OCI-LY3 (cell line): ENCODE measurements at regions not wholly inside any gene's neighbourhood (a gene's known extent, or its start where the extent isn't known, plus 50 kb on each side); places are given as distances from the start of the nearest gene placed in this dataset.

Experiments
- EZH2phosphoT487 ChIP-seq: fragments of 200-600 bp; shearing (Covaris generic); IDR thresholded peaks from 2 replicates; pipeline ENCODE4 v1.6.1; 2018; ENCODE audit warnings: antibody characterized with exemption, mixed run types, low read depth
- TF ChIP-seq, protein P1 (sequence below): fragments of 200-600, 300-600 bp; sonication (generic); IDR thresholded peaks from 2 replicates; pipeline ENCODE4 v1.5.1; 2014; ENCODE audit warnings: antibody characterized with exemption, low read length, low read depth

DNA sequence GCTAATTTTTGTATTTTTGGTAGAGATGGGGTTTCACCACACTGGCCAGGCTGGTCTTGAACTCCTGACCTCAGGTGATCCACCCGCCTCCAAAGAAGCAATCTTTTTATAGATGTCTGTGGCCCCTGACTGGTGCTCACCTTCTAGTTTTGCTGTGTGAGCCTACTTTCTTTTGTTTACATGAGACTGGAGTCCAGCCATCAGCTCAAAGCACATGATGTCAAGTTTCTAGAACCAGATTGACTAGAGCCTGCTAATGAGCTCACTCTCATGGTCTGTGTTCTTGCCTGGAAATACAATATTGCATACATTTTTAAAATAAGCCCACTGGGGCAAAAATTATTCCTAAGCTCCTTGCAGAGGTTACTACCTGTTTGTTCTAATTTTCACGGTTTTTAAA lies 102.9 kb upstream of the PIK3R1 start:
- TF ChIP-seq, protein P1, sequence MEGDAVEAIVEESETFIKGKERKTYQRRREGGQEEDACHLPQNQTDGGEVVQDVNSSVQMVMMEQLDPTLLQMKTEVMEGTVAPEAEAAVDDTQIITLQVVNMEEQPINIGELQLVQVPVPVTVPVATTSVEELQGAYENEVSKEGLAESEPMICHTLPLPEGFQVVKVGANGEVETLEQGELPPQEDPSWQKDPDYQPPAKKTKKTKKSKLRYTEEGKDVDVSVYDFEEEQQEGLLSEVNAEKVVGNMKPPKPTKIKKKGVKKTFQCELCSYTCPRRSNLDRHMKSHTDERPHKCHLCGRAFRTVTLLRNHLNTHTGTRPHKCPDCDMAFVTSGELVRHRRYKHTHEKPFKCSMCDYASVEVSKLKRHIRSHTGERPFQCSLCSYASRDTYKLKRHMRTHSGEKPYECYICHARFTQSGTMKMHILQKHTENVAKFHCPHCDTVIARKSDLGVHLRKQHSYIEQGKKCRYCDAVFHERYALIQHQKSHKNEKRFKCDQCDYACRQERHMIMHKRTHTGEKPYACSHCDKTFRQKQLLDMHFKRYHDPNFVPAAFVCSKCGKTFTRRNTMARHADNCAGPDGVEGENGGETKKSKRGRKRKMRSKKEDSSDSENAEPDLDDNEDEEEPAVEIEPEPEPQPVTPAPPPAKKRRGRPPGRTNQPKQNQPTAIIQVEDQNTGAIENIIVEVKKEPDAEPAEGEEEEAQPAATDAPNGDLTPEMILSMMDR = no peak
- TF ChIP-seq EZH2phosphoT487 = no peak
